K562 (cell line): ENCODE measurements at regions not wholly inside any gene's neighbourhood (a gene's known extent, or its start where the extent isn't known, plus 50 kb on each side); places are given as distances from the start of the nearest gene placed in this dataset.

Experiments
- CHD2 ChIP-seq: IDR thresholded peaks from 2 replicates; pipeline ENCODE4 v1.6.1; 2011; ENCODE audit warnings: low read depth, low read length
- ETV1 ChIP-seq: fragments of 450-650 bp; conservative IDR thresholded peaks from 2 replicates; pipeline ENCODE4 v1.6.1; 2016; ENCODE audit warnings: missing genetic modification characterization, control low read depth, low read depth, missing compliant biosample characterization
- FOXJ3 ChIP-seq: sonication (generic); formaldehyde crosslinking; IDR thresholded peaks from 2 replicates; pipeline ENCODE4 v1.4.0; 2020; ENCODE audit warnings: mild to moderate bottlenecking, missing genetic modification reagents
- HBP1 ChIP-seq: fragments of 450-650 bp; formaldehyde crosslinking; IDR thresholded peaks from 2 replicates; pipeline ENCODE4 v1.4.0; 2022; ENCODE audit warnings: missing genetic modification characterization
- KLF6 ChIP-seq: fragments of 250-450 bp; sonication (Bioruptor Pico); IDR thresholded peaks from 2 replicates; pipeline ENCODE4 v1.4.0; 2020; ENCODE audit warnings: mild to moderate bottlenecking, moderate library complexity, borderline replicate concordance
- MCM3 ChIP-seq: fragments of 450-650 bp; IDR thresholded peaks from 2 replicates; pipeline ENCODE4 v1.6.1; 2016
- MLX ChIP-seq, 2 experiments: fragments of 450-650 bp in 1 of 2; sonication (generic) in 1 of 2; formaldehyde crosslinking; conservative IDR thresholded peaks; 2 replicates each; pipeline versions ENCODE4 v1.4.0 to v1.8.1; 2020 to 2022; ENCODE audit warnings: mild to moderate bottlenecking in 1 of 2, missing genetic modification reagents in 1 of 2
- NCOA1 ChIP-seq: fragments of 450-650 bp; IDR thresholded peaks from 2 replicates; pipeline ENCODE4 v1.6.1; 2016; ENCODE audit warnings: low read depth
- NELFE ChIP-seq: IDR thresholded peaks from 2 replicates; pipeline ENCODE4 v1.6.1; 2011; ENCODE audit warnings: mild to moderate bottlenecking; ENCODE audit not compliant: insufficient read depth, insufficient read length
- POLR3A ChIP-seq: IDR thresholded peaks from 2 replicates; pipeline ENCODE4 v1.6.1; 2011; ENCODE audit warnings: borderline replicate concordance, mild to moderate bottlenecking, moderate library complexity; ENCODE audit not compliant: insufficient read length, insufficient read depth; ENCODE audit errors: extremely low read depth
- PRMT5 ChIP-seq: sonication (generic); formaldehyde crosslinking; IDR thresholded peaks from 2 replicates; pipeline ENCODE4 v1.5.0; 2020; ENCODE audit warnings: missing genetic modification reagents
- RBM14 ChIP-seq: fragments of 200-400 bp; formaldehyde crosslinking; IDR thresholded peaks from 2 replicates; pipeline ENCODE4 v1.6.1; 2018; ENCODE audit warnings: low read depth, mild to moderate bottlenecking, low read length, moderate library complexity, borderline replicate concordance; ENCODE audit not compliant: insufficient read depth
- SIRT6 ChIP-seq: IDR thresholded peaks from one replicate; pipeline ENCODE4 v1.6.1; 2012; ENCODE audit warnings: low read depth, mild to moderate bottlenecking, control low read depth, inconsistent platforms, low read length, moderate library complexity
- SLC30A9 ChIP-seq: fragments of 250-450 bp; sonication (Bioruptor Pico); IDR thresholded peaks from 2 replicates; pipeline ENCODE4 v1.8.0; 2022; ENCODE audit warnings: mild to moderate bottlenecking, moderate library complexity
- SMAD3 ChIP-seq: fragments of 450-650 bp; formaldehyde crosslinking; conservative IDR thresholded peaks from 2 replicates; pipeline ENCODE4 v1.4.0; 2020; ENCODE audit warnings: mild to moderate bottlenecking
- SREBF1 ChIP-seq: fragments of 150-350 bp; IDR thresholded peaks from 2 replicates; pipeline ENCODE4 v1.6.1; 2014; ENCODE audit warnings: antibody characterized with exemption, low read depth, low read length, borderline replicate concordance
- SRSF7 ChIP-seq: fragments of 200-400 bp; formaldehyde crosslinking; optimal IDR thresholded peaks from 2 replicates; pipeline ENCODE3; 2017; ENCODE audit warnings: mild to moderate bottlenecking, low read depth, low read length
- ZNF134 ChIP-seq: fragments of 250-450 bp; sonication (Bioruptor Pico); conservative IDR thresholded peaks from 2 replicates; pipeline ENCODE4 v1.4.0; 2020
- ZNF780A ChIP-seq: fragments of 250-450 bp; sonication (Bioruptor Pico); IDR thresholded peaks from 2 replicates; pipeline ENCODE4 v1.5.0; 2021; ENCODE audit warnings: mild to moderate bottlenecking
- TF ChIP-seq, protein P1 (sequence below), 2 experiments: IDR thresholded peaks in 1 of 2; conservative IDR thresholded peaks in 1 of 2; 2 replicates each; pipeline ENCODE4 v1.6.1; 2016; ENCODE audit warnings: low read depth in 2 of 2, mild to moderate bottlenecking in 1 of 2, missing compliant biosample characterization in 1 of 2, missing genetic modification characterization in 1 of 2, moderate library complexity in 1 of 2
- TF ChIP-seq, protein P2 (sequence below), 3 experiments: fragments of 200-800 bp in 1 of 3; fragments of 250-450 bp in 1 of 3; fragments of 450-650 bp in 1 of 3; sonication (Bioruptor Pico) in 1 of 3; sonication (Bioruptor generic) in 1 of 3; formaldehyde crosslinking in 1 of 3; IDR thresholded peaks; 2 replicates each; pipeline versions ENCODE4 v1.6.1 to v1.8.0; 2016 to 2022; ENCODE audit warnings: mild to moderate bottlenecking in 2 of 3, missing genetic modification characterization in 2 of 3, missing compliant biosample characterization in 1 of 3, moderate library complexity in 1 of 3

DNA sequence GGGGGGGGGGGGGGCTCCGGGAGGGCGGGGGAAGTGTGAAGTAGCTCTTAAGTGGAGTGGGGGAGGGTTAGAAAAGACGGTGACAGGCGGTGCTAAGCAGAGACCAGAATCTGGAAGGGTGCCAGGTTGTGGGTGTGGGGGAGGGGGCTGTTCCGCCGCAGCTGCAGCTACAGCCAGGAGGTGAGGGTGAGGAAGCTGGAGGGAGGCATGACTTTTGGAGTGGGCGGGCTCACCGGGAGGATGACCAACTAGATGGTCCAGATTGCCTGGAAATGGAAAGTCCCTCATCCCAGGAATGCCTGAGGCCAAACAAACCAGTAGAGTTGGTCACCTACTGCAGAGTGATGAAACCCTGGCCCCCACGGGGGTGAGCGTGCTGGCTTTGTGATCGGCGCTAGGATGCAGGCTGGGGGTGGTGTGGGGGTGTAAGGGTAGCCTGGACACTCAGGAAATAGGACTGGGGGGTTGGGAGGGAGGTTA is 158.1 kb upstream of the SHB start (continued):
- TF ChIP-seq SLC30A9 (CRISPR knock-in tag) (no peak), CHD2 (no peak), SREBF1 (no peak), ZNF134 (CRISPR knock-in tag) (no peak), ETV1 (tag) (peak; percentile 33; the same call in 1 of the 2 replicates), FOXJ3 (no peak), RBM14 (no peak), SIRT6 (no peak), NELFE (no peak), MLX (CRISPR knock-in tag; conservative IDR thresholded peaks at IDR 0.05) (no peak), SRSF7 (no peak), PRMT5 (CRISPR knock-in tag) (no peak), KLF6 (no peak), HBP1 (CRISPR knock-in tag) (no peak), POLR3A (no peak), SMAD3 (CRISPR knock-in tag) (no peak), MCM3 (no peak), NCOA1 (no peak), ZNF780A (CRISPR knock-in tag) (no peak)
- TF ChIP-seq, protein P1, sequence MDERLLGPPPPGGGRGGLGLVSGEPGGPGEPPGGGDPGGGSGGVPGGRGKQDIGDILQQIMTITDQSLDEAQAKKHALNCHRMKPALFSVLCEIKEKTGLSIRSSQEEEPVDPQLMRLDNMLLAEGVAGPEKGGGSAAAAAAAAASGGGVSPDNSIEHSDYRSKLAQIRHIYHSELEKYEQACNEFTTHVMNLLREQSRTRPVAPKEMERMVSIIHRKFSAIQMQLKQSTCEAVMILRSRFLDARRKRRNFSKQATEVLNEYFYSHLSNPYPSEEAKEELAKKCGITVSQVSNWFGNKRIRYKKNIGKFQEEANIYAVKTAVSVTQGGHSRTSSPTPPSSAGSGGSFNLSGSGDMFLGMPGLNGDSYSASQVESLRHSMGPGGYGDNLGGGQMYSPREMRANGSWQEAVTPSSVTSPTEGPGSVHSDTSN (CRISPR knock-in tag; IDR thresholded peaks at IDR 0.05; ENCODE audit: low read depth), result no peak
- TF ChIP-seq, protein P1 (tag; conservative IDR thresholded peaks at IDR 0.05; ENCODE audit: low read depth), result 0 out of 2 replicates have a peak, but pooled peaks have one; percentile 27
- TF ChIP-seq, protein P2, sequence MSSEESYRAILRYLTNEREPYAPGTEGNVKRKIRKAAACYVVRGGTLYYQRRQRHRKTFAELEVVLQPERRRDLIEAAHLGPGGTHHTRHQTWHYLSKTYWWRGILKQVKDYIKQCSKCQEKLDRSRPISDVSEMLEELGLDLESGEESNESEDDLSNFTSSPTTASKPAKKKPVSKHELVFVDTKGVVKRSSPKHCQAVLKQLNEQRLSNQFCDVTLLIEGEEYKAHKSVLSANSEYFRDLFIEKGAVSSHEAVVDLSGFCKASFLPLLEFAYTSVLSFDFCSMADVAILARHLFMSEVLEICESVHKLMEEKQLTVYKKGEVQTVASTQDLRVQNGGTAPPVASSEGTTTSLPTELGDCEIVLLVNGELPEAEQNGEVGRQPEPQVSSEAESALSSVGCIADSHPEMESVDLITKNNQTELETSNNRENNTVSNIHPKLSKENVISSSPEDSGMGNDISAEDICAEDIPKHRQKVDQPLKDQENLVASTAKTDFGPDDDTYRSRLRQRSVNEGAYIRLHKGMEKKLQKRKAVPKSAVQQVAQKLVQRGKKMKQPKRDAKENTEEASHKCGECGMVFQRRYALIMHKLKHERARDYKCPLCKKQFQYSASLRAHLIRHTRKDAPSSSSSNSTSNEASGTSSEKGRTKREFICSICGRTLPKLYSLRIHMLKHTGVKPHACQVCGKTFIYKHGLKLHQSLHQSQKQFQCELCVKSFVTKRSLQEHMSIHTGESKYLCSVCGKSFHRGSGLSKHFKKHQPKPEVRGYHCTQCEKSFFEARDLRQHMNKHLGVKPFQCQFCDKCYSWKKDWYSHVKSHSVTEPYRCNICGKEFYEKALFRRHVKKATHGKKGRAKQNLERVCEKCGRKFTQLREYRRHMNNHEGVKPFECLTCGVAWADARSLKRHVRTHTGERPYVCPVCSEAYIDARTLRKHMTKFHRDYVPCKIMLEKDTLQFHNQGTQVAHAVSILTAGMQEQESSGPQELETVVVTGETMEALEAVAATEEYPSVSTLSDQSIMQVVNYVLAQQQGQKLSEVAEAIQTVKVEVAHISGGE (CRISPR knock-in tag; IDR thresholded peaks at IDR 0.05), result no peak
